Astrocyte (in vitro differentiated cells and primary cell): ENCODE measurements at regions not wholly inside any gene's neighbourhood (a gene's known extent, or its start where the extent isn't known, plus 50 kb on each side); places are given as distances from the start of the nearest gene placed in this dataset.

ENCODE experiments used
- DNase-seq: peaks from one replicate; pipeline ENCODE4 v3.0.0-alpha.2; 2010; ENCODE audit warnings: low read depth
- FAIRE-seq: peaks from 2 replicates; lab custom pipeline; 2011; peaks lifted over from hg19 to GRCh38; lab: Jason Lieb, UNC
- H2AFZ ChIP-seq: 2 replicates; pipeline ENCODE4 v1.6.0; 2012; ENCODE audit warnings: low read depth, low read length, inconsistent platforms
- H3K27ac ChIP-seq: 2 replicates; pipeline ENCODE4 v1.5.1; 2011; ENCODE audit warnings: low read depth, low read length, inconsistent platforms
- H3K27me3 ChIP-seq: 2 replicates; pipeline ENCODE4 v1.6.0; 2011; ENCODE audit warnings: low read length, inconsistent platforms; ENCODE audit not compliant: insufficient read depth
- H3K36me3 ChIP-seq: 2 replicates; pipeline ENCODE4 v1.5.1; 2011; ENCODE audit warnings: low read length, inconsistent platforms; ENCODE audit not compliant: insufficient read depth
- H3K4me1 ChIP-seq: 2 replicates; pipeline ENCODE4 v1.5.1; 2011; ENCODE audit warnings: low read length, inconsistent platforms; ENCODE audit not compliant: insufficient read depth
- H3K4me2 ChIP-seq: 2 replicates; pipeline ENCODE4 v1.6.0; 2012; ENCODE audit warnings: low read length, inconsistent platforms
- H3K4me3 ChIP-seq: 2 replicates; pipeline ENCODE4 v1.5.1; 2011; ENCODE audit warnings: low read depth, mild to moderate bottlenecking, low read length, inconsistent platforms; ENCODE audit not compliant: insufficient read depth
- H3K79me2 ChIP-seq: 2 replicates; pipeline ENCODE4 v1.6.0; 2012; ENCODE audit warnings: mild to moderate bottlenecking, low read length, inconsistent platforms; ENCODE audit not compliant: insufficient read depth
- H3K9ac ChIP-seq: 2 replicates; pipeline ENCODE4 v1.6.0; 2012; ENCODE audit warnings: mild to moderate bottlenecking, low read length, inconsistent platforms
- H3K9me3 ChIP-seq: 2 replicates; pipeline ENCODE4 v1.5.1; 2012; ENCODE audit warnings: low read depth, mild to moderate bottlenecking, low read length, inconsistent platforms; ENCODE audit not compliant: insufficient read depth
- H4K20me1 ChIP-seq: 2 replicates; pipeline ENCODE4 v1.6.0; 2012; ENCODE audit warnings: low read length, inconsistent platforms; ENCODE audit not compliant: insufficient read depth
- H3K27ac Mint-ChIP-seq: one replicate; pipeline ENCODE4 v1.8.0; 2021; ENCODE audit warnings: mild to moderate bottlenecking, mixed read lengths; ENCODE audit not compliant: unreplicated experiment
- H3K27me3 Mint-ChIP-seq: one replicate; pipeline ENCODE4 v1.8.0; 2021; ENCODE audit warnings: low read depth, mixed read lengths; ENCODE audit not compliant: unreplicated experiment
- H3K36me3 Mint-ChIP-seq: one replicate; pipeline ENCODE4 v1.8.0; 2021; ENCODE audit warnings: low read depth, mixed read lengths; ENCODE audit not compliant: unreplicated experiment
- H3K4me1 Mint-ChIP-seq: one replicate; pipeline ENCODE4 v1.8.0; 2021; ENCODE audit warnings: low read depth, mixed read lengths; ENCODE audit not compliant: unreplicated experiment
- H3K4me3 Mint-ChIP-seq: one replicate; pipeline ENCODE4 v1.8.0; 2021; ENCODE audit warnings: mild to moderate bottlenecking, moderate library complexity, mixed read lengths; ENCODE audit not compliant: unreplicated experiment
- H3K9me3 Mint-ChIP-seq: one replicate; pipeline ENCODE4 v1.8.0; 2021; ENCODE audit warnings: mild to moderate bottlenecking, mixed read lengths; ENCODE audit not compliant: unreplicated experiment
- CTCF ChIP-seq: IDR thresholded peaks from 2 replicates; pipeline ENCODE4 v1.5.1; 2011; ENCODE audit warnings: low read depth, mild to moderate bottlenecking, inconsistent platforms, low read length, moderate library complexity; ENCODE audit not compliant: insufficient read depth
- EZH2 ChIP-seq: IDR thresholded peaks from 2 replicates; pipeline ENCODE4 v1.6.1; 2012; ENCODE audit warnings: mild to moderate bottlenecking, low read length, inconsistent platforms; ENCODE audit not compliant: insufficient read depth

GRCh38 chr1:81006502-81006901 is 794.2 kb upstream of the ADGRL2 start:
- H3K9ac ChIP-seq: no peak overlapping the region
- no peak for FAIRE-seq

GRCh38 chr1:81004011-81004410 is 796.7 kb upstream of the ADGRL2 start:
- no peaks in the 10 kb centered on the region for H3K4me1 ChIP-seq
- H3K27ac ChIP-seq: no peak overlapping the region
- no peak for TF ChIP-seq EZH2
- no peak for TF ChIP-seq CTCF
- H3K9me3 Mint-ChIP-seq: peaks cover 6% of the 10 kb centered on the region
- H3K4me2 ChIP-seq: no peak overlapping the region
- no peak overlapping the region for H3K4me3 ChIP-seq
- no peaks in the 10 kb centered on the region for H3K9me3 ChIP-seq
- no peaks in the 10 kb centered on the region for H3K36me3 Mint-ChIP-seq
- no peaks in the 10 kb centered on the region for H3K4me1 Mint-ChIP-seq
- no peaks in the 10 kb centered on the region for H3K36me3 ChIP-seq
- H3K4me3 Mint-ChIP-seq: no peak overlapping the region
- no peaks in the 10 kb centered on the region for H3K27me3 ChIP-seq
- H3K9ac ChIP-seq: no peak overlapping the region
- no peaks in the 10 kb centered on the region for H4K20me1 ChIP-seq
- H3K79me2 ChIP-seq: no peaks in the 10 kb centered on the region
- H3K27me3 Mint-ChIP-seq: no peaks in the 10 kb centered on the region
- FAIRE-seq (no peak), DNase-seq (no peak)
- H2AFZ ChIP-seq: no peak overlapping the region
- no peak overlapping the region for H3K27ac Mint-ChIP-seq

More at GRCh38 chr1:81006502-81006901, 794.2 kb upstream of the ADGRL2 start:
- H3K9me3 ChIP-seq: no peaks in the 10 kb centered on the region
- Mint-ChIP-seq H3K27me3 (no peaks in the 10 kb centered on the region), H3K36me3 (no peaks in the 10 kb centered on the region), H3K4me3 (no peak overlapping the region), H3K4me1 (no peaks in the 10 kb centered on the region), H3K9me3 (peaks cover 1% of the 10 kb centered on the region), H3K27ac (no peak overlapping the region)
- no peak overlapping the region for H3K4me3 ChIP-seq
- H3K36me3 ChIP-seq: no peaks in the 10 kb centered on the region
- no peaks in the 10 kb centered on the region for H3K79me2 ChIP-seq
- no peak overlapping the region for H3K4me2 ChIP-seq
- H3K27ac ChIP-seq: no peak overlapping the region
- H3K4me1 ChIP-seq: no peaks in the 10 kb centered on the region
- H3K27me3 ChIP-seq: no peaks in the 10 kb centered on the region
- no peaks in the 10 kb centered on the region for H4K20me1 ChIP-seq
- no peak overlapping the region for H2AFZ ChIP-seq
- DNase-seq: no peak
- TF ChIP-seq CTCF: no peak
- no peak for TF ChIP-seq EZH2

GRCh38 chr1:80994934-80995333 is 805.8 kb upstream of the ADGRL2 start:
- Mint-ChIP-seq H3K4me3 (no peak overlapping the region), H3K4me1 (peaks cover 26% of the 10 kb centered on the region), H3K36me3 (no peaks in the 10 kb centered on the region), H3K27ac (peak overlapping the region; percentile 67), H3K27me3 (no peaks in the 10 kb centered on the region), H3K9me3 (peaks cover 2% of the 10 kb centered on the region)
- Histone ChIP-seq H3K27ac (no peak overlapping the region), H3K4me2 (no peak overlapping the region), H3K4me1 (no peaks in the 10 kb centered on the region), H3K27me3 (no peaks in the 10 kb centered on the region), H3K79me2 (no peaks in the 10 kb centered on the region), H2AFZ (no peak overlapping the region), H3K9ac (no peak overlapping the region), H4K20me1 (no peaks in the 10 kb centered on the region), H3K9me3 (no peaks in the 10 kb centered on the region), H3K4me3 (no peak overlapping the region), H3K36me3 (no peaks in the 10 kb centered on the region)
- DNase-seq (peak; percentile 19), FAIRE-seq (no peak)
- TF ChIP-seq EZH2: no peak
- TF ChIP-seq CTCF: no peak
